ENCODE measurements at regions not wholly inside any gene's neighbourhood (a gene's known extent, or its start where the extent isn't known, plus 50 kb on each side); places are given as distances from the start of the nearest gene placed in this dataset.

DNA sequence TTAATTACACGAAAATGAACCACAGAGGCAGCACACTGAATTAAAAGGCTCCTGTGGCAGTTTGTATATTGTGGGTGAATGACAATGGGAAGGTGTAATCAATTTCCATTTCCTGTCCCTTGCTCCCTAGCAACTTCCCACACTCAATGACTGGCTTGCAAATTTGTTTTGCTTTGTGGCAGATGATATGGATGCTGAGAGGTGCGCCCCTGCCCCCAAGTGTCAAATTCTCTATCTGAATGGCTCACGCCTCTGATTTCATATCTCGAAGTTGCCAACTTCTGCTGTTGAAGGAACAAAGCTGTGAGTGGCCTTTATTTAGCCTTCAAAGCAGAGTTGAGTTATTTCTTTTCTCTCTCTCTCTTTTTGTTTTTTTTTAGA, 86.0 kb downstream of the FOXD2 start:
- no peaks in the 10 kb centered on the region for H3K27me3 ChIP-seq (ENCODE audit: control insufficient read depth, insufficient read depth, low read length)
- no peak overlapping the region for H3K4me3 ChIP-seq (ENCODE audit: low read length)
- H3K9me3 ChIP-seq (ENCODE audit: control insufficient read depth, insufficient read depth, low read length) = no peaks in the 10 kb centered on the region
- DNase-seq = no peak
- H3K9me3 Mint-ChIP-seq = peaks cover 3% of the 10 kb centered on the region in 2 donors
- peaks cover 7% of the 10 kb centered on the region for H3K36me3 Mint-ChIP-seq
- no peak for ATAC-seq
- TF ChIP-seq, protein P1, sequence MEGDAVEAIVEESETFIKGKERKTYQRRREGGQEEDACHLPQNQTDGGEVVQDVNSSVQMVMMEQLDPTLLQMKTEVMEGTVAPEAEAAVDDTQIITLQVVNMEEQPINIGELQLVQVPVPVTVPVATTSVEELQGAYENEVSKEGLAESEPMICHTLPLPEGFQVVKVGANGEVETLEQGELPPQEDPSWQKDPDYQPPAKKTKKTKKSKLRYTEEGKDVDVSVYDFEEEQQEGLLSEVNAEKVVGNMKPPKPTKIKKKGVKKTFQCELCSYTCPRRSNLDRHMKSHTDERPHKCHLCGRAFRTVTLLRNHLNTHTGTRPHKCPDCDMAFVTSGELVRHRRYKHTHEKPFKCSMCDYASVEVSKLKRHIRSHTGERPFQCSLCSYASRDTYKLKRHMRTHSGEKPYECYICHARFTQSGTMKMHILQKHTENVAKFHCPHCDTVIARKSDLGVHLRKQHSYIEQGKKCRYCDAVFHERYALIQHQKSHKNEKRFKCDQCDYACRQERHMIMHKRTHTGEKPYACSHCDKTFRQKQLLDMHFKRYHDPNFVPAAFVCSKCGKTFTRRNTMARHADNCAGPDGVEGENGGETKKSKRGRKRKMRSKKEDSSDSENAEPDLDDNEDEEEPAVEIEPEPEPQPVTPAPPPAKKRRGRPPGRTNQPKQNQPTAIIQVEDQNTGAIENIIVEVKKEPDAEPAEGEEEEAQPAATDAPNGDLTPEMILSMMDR (IDR thresholded peaks at IDR 0.05) = no peak
- H3K27ac Mint-ChIP-seq = no peak overlapping the region
- H3K27me3 Mint-ChIP-seq (ENCODE audit: low read depth in 2 of 2) = peaks cover 32 to 49% of the 10 kb centered on the region in 2 donors
- no peaks in the 10 kb centered on the region for H3K4me1 ChIP-seq (ENCODE audit: control insufficient read depth, insufficient read depth, low read length)
- no peak overlapping the region for H3K27ac ChIP-seq (ENCODE audit: low read length)
- no peaks in the 10 kb centered on the region for H3K4me1 Mint-ChIP-seq
- no peak overlapping the region for H3K4me3 Mint-ChIP-seq
- WGBS (ENCODE audit: insufficient coverage) = 30% methylated on average over 4 of the region's 4 CpGs
- intact Hi-C loops (cut with micrococcal nuclease) = no loop called here
- no peaks in the 10 kb centered on the region for H3K36me3 ChIP-seq (ENCODE audit: control insufficient read depth, insufficient read depth, low read length)

DNA sequence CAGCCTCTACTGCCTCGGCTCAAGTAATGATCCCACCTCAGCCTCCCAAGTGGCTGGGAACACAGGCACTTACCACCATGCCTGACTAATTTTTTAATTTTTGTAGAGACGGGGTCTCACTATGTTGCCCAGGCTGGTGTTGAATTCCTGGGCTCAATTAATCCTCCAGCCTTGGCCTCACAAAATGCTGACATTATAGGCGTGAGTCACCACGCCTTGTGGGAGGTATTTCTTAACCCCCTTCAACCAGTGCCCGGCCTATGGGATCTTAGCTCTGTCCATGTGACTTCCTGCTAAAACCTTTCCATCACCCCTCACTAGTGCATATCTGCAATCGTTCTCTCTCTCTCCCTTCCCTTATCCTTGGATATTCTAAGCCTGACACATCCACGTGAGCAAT, 86.4 kb downstream of the FOXD2 start:
- TF ChIP-seq, protein P1 (IDR thresholded peaks at IDR 0.05) = no peak
- peaks cover 12% of the 10 kb centered on the region for H3K36me3 Mint-ChIP-seq
- Histone ChIP-seq H3K9me3 (ENCODE audit: control insufficient read depth, insufficient read depth, low read length) (no peaks in the 10 kb centered on the region), H3K4me3 (ENCODE audit: low read length) (no peak overlapping the region), H3K4me1 (ENCODE audit: control insufficient read depth, insufficient read depth, low read length) (no peaks in the 10 kb centered on the region), H3K27me3 (ENCODE audit: control insufficient read depth, insufficient read depth, low read length) (no peaks in the 10 kb centered on the region), H3K36me3 (ENCODE audit: control insufficient read depth, insufficient read depth, low read length) (no peaks in the 10 kb centered on the region), H3K27ac (ENCODE audit: low read length) (no peak overlapping the region)
- no peaks in the 10 kb centered on the region for H3K4me1 Mint-ChIP-seq
- peaks cover 32 to 49% of the 10 kb centered on the region in 2 donors for H3K27me3 Mint-ChIP-seq (ENCODE audit: low read depth in 2 of 2)
- no peak overlapping the region for H3K4me3 Mint-ChIP-seq
- DNase-seq (no peak), ATAC-seq (no peak)
- H3K9me3 Mint-ChIP-seq = peaks cover 3% of the 10 kb centered on the region in 2 donors
- 70% methylated on average over 7 of the region's 7 CpGs for WGBS (ENCODE audit: insufficient coverage)
- intact Hi-C loops (cut with micrococcal nuclease) = no loop called here
- H3K27ac Mint-ChIP-seq = no peak overlapping the region

DNA sequence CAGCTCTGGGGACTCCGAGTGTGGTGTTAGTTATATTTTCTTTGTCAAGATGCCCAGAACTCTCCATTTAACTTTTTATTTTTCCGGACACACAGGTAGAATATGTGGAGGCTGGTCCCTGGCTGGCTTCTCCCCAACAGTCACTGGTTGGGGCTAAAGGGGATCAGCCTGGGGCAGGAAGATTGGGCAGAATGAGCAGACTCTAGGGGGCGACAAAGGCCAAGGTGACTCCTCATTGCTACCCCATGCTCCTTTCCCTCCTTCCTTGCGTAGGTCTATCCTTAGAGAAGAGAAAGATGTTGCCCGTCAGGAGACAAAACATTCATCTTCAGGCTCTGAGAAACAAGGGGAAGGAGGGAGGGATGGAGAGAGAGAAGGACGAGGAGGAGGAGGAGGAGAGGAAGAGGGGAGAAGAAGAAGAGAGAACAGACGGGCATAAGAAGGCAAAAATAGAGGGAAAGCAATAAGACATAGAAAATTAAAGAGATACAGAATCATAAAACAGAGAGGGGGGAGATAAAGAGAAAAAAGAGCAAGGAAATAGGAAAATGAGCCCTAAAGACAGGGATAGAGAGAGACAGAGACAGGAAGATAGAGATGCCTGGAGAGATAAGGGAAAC, 89.9 kb downstream of the FOXD2 start:
- no peaks in the 10 kb centered on the region for H3K36me3 ChIP-seq (ENCODE audit: control insufficient read depth, insufficient read depth, low read length)
- WGBS (ENCODE audit: insufficient coverage) = 68% methylated on average over 6 of the region's 7 CpGs
- TF ChIP-seq, protein P1 (IDR thresholded peaks at IDR 0.05) = no peak
- no peaks in the 10 kb centered on the region for H3K9me3 ChIP-seq (ENCODE audit: control insufficient read depth, insufficient read depth, low read length)
- no peak overlapping the region for H3K4me3 ChIP-seq (ENCODE audit: low read length)
- ATAC-seq = no peak
- Mint-ChIP-seq H3K27ac (no peak overlapping the region), H3K9me3 (peaks cover 3% of the 10 kb centered on the region in 2 donors), H3K4me3 (no peak overlapping the region), H3K36me3 (peaks cover 14% of the 10 kb centered on the region), H3K27me3 (ENCODE audit: low read depth in 2 of 2) (peaks cover 33 to 66% of the 10 kb centered on the region in 2 donors), H3K4me1 (peaks cover 0 to under 1% of the 10 kb centered on the region in 2 donors)
- H3K27me3 ChIP-seq (ENCODE audit: control insufficient read depth, insufficient read depth, low read length) = no peaks in the 10 kb centered on the region
- intact Hi-C loops (cut with micrococcal nuclease) = no loop called here
- DNase-seq = no peak
- no peak overlapping the region for H3K27ac ChIP-seq (ENCODE audit: low read length)
- H3K4me1 ChIP-seq (ENCODE audit: control insufficient read depth, insufficient read depth, low read length) = no peaks in the 10 kb centered on the region

DNA sequence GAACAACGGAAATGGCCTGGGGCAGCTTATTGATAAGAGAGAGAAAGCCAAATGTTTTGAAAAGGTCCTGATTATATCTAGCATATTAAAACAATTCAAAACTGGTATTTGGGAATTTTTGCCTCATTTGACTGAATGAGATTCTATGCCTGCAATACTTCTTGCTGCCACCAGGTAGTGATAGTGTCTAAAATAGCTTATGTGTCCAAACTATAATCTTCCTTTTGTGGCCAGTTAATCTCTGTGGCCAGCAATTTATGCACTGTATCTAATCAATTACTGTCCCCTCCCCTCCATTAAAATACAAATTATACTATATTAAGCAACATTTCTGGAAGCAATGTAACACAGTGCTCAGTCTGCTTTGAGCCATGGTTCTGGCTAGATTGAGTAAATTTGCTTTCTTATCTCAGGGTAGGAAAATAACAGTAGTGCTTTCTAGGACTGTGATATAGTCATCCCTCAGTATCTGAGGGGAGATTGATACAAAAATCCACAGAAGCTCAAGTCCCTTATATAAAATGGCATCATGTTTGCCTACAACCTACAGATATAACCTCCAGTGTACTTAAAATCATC, 91.8 kb downstream of the FOXD2 start:
- Histone ChIP-seq H3K36me3 (ENCODE audit: control insufficient read depth, insufficient read depth, low read length) (no peaks in the 10 kb centered on the region), H3K27me3 (ENCODE audit: control insufficient read depth, insufficient read depth, low read length) (peaks cover 9% of the 10 kb centered on the region), H3K4me3 (ENCODE audit: low read length) (no peak overlapping the region), H3K4me1 (ENCODE audit: control insufficient read depth, insufficient read depth, low read length) (peaks cover 8% of the 10 kb centered on the region), H3K9me3 (ENCODE audit: control insufficient read depth, insufficient read depth, low read length) (no peaks in the 10 kb centered on the region), H3K27ac (ENCODE audit: low read length) (no peak overlapping the region)
- Mint-ChIP-seq H3K4me3 (no peak overlapping the region), H3K27ac (no peak overlapping the region), H3K27me3 (ENCODE audit: low read depth in 2 of 2) (peaks cover 32 to 59% of the 10 kb centered on the region in 2 donors), H3K4me1 (peaks cover 0 to 13% of the 10 kb centered on the region in 2 donors), H3K36me3 (peaks cover 14% of the 10 kb centered on the region), H3K9me3 (peaks cover 3% of the 10 kb centered on the region in 2 donors)
- TF ChIP-seq, protein P1 (IDR thresholded peaks at IDR 0.05) = peak; percentile 55
- intact Hi-C loops (cut with micrococcal nuclease) = no loop called here
- DNase-seq (no peak), ATAC-seq (no peak)
- 100% methylated on average over 1 of the region's 1 CpG for WGBS (ENCODE audit: insufficient coverage)
